Panc1 (cell line): ENCODE measurements at regions not wholly inside any gene's neighbourhood (a gene's known extent, or its start where the extent isn't known, plus 50 kb on each side); places are given as distances from the start of the nearest gene placed in this dataset.

Experiments
- ATAC-seq: fragments of 200-7000 bp; cut with Tn5 transposase; 2 replicates; pipeline ENCODE4 v1.9.1; 2020; ENCODE audit warnings: mild to moderate bottlenecking, moderate library complexity
- BruUV-seq: library from RNA; stranded (reverse); fragments of 400-500 nt; replicated peaks from 2 replicates; lab custom pipeline; 2021; lab: Mats Ljungman, UMichigan
- CTCF ChIA-PET: fragments of 300-600 bp; sonication (Branson Sonifier 250); formaldehyde crosslinking; loops from one replicate; lab custom pipeline; 2022; ENCODE audit warnings: antibody characterized with exemption; lab: Charles Lee
- POLR2A ChIA-PET: fragments of 300-600 bp; sonication (Branson Sonifier 250); formaldehyde crosslinking; loops from one replicate; lab custom pipeline; 2022; ENCODE audit warnings: antibody characterized with exemption; lab: Charles Lee
- DNase-seq: peaks from one replicate; pipeline ENCODE4 v3.0.0-alpha.2; 2010; ENCODE audit warnings: low read depth, low spot score
- H3K27ac ChIP-seq: 2 replicates; pipeline ENCODE4 v1.5.1; 2011; ENCODE audit warnings: mild to moderate bottlenecking, low read length, inconsistent platforms
- H3K27me3 ChIP-seq: fragments of 200-500 bp; sonication (Bioruptor generic); 2 replicates; pipeline ENCODE4 v1.6.0; 2014; ENCODE audit warnings: low read length, inconsistent platforms; ENCODE audit not compliant: control insufficient read depth, insufficient read depth
- H3K36me3 ChIP-seq: fragments of 200-500 bp; sonication (Bioruptor generic); 2 replicates; pipeline ENCODE4 v1.5.1; 2014; ENCODE audit warnings: inconsistent platforms, mild to moderate bottlenecking, low read length, moderate library complexity; ENCODE audit not compliant: control insufficient read depth, insufficient read depth
- H3K4me1 ChIP-seq: 2 replicates; pipeline ENCODE4 v1.5.1; 2011; ENCODE audit warnings: inconsistent platforms, mild to moderate bottlenecking, low read length, moderate library complexity; ENCODE audit not compliant: control insufficient read depth, insufficient read depth
- H3K4me3 ChIP-seq, 2 experiments: 2 replicates each; pipeline ENCODE4 v1.5.1; 2011 to 2012; ENCODE audit warnings: low read depth in 2 of 2, low read length in 2 of 2, mild to moderate bottlenecking in 2 of 2, inconsistent platforms in 1 of 2, moderate library complexity in 1 of 2
- H3K9me3 ChIP-seq: fragments of 200-500 bp; sonication (Bioruptor generic); 2 replicates; pipeline ENCODE4 v1.5.1; 2014; ENCODE audit warnings: low read depth, mild to moderate bottlenecking, inconsistent platforms, low read length, moderate library complexity; ENCODE audit not compliant: control insufficient read depth, insufficient read depth
- POLR2AphosphoS5 ChIP-seq: IDR thresholded peaks from 2 replicates; pipeline ENCODE4 v1.6.1; 2012; ENCODE audit warnings: mild to moderate bottlenecking, low read depth, low read length, moderate library complexity
- SIN3A ChIP-seq: IDR thresholded peaks from 2 replicates; pipeline ENCODE4 v1.6.1; 2012; ENCODE audit warnings: low read depth, mild to moderate bottlenecking, low read length, moderate library complexity, borderline replicate concordance; ENCODE audit not compliant: insufficient read depth
- TCF7L2 ChIP-seq: IDR thresholded peaks from 2 replicates; pipeline ENCODE4 v1.6.1; 2011; ENCODE audit warnings: mild to moderate bottlenecking, low read depth, low read length, inconsistent platforms
- in situ Hi-C: cut with HindIII; loops from 2 replicates; pipeline ENCODE4 v1.10.0; 2016; ENCODE audit warnings: low sequenced_read_pairs, low pct_unique_long_range_greater_than_20kb
- intact Hi-C: fragments of 100-400 bp; cut with micrococcal nuclease; formaldehyde crosslinking; loops from one replicate; pipeline ENCODE4 v1.10.0; 2022; ENCODE audit not compliant: unreplicated experiment
- TF ChIP-seq, protein P1 (sequence below): fragments of 450-650 bp; IDR thresholded peaks from 2 replicates; pipeline ENCODE4 v1.5.1; 2017; ENCODE audit warnings: mild to moderate bottlenecking
- TF ChIP-seq, protein P2 (sequence below), 2 experiments: IDR thresholded peaks; 2 replicates each; pipeline ENCODE4 v1.6.1; 2011 to 2012; ENCODE audit warnings: low read depth in 2 of 2, control low read depth in 1 of 2, low read length in 1 of 2, mild to moderate bottlenecking in 1 of 2, moderate library complexity in 1 of 2; ENCODE audit not compliant: insufficient read depth in 1 of 2

DNA sequence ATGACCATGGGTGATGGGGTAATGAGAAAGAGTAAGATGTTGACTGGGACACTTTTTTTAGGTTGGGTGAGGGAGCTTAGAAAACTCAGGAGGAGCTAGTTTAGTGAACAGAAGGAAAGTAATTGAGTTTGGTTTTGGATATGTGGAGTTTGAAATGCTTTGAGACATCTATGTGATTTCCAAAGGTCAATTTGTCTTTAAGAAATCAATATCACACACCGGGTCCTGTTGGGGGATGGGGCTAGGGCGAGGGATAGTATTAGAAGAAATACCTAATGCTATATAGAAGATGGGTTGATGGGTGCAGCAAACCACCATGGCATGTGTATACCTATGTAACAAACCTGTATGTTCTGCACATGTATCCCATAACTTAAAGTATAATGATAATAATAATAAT lies 118.4 kb downstream of the ASCL1 start:
- BruUV-seq: no TSS peak
- DNase-seq (no peak), ATAC-seq (no peak)
- Histone ChIP-seq H3K27me3 (no peaks in the 10 kb centered on the region), H3K27ac (no peak overlapping the region), H3K9me3 (no peaks in the 10 kb centered on the region), H3K4me1 (no peaks in the 10 kb centered on the region), H3K4me3 (no peak overlapping the region), H3K36me3 (no peaks in the 10 kb centered on the region)
- CTCF ChIA-PET: no interaction called here
- in situ Hi-C loops (no loop called here), intact Hi-C loops (no loop called here)
- POLR2A ChIA-PET: no interaction called here
- no peak for TF ChIP-seq SIN3A
- TF ChIP-seq, protein P1, sequence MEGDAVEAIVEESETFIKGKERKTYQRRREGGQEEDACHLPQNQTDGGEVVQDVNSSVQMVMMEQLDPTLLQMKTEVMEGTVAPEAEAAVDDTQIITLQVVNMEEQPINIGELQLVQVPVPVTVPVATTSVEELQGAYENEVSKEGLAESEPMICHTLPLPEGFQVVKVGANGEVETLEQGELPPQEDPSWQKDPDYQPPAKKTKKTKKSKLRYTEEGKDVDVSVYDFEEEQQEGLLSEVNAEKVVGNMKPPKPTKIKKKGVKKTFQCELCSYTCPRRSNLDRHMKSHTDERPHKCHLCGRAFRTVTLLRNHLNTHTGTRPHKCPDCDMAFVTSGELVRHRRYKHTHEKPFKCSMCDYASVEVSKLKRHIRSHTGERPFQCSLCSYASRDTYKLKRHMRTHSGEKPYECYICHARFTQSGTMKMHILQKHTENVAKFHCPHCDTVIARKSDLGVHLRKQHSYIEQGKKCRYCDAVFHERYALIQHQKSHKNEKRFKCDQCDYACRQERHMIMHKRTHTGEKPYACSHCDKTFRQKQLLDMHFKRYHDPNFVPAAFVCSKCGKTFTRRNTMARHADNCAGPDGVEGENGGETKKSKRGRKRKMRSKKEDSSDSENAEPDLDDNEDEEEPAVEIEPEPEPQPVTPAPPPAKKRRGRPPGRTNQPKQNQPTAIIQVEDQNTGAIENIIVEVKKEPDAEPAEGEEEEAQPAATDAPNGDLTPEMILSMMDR: no peak
- TF ChIP-seq, protein P2, sequence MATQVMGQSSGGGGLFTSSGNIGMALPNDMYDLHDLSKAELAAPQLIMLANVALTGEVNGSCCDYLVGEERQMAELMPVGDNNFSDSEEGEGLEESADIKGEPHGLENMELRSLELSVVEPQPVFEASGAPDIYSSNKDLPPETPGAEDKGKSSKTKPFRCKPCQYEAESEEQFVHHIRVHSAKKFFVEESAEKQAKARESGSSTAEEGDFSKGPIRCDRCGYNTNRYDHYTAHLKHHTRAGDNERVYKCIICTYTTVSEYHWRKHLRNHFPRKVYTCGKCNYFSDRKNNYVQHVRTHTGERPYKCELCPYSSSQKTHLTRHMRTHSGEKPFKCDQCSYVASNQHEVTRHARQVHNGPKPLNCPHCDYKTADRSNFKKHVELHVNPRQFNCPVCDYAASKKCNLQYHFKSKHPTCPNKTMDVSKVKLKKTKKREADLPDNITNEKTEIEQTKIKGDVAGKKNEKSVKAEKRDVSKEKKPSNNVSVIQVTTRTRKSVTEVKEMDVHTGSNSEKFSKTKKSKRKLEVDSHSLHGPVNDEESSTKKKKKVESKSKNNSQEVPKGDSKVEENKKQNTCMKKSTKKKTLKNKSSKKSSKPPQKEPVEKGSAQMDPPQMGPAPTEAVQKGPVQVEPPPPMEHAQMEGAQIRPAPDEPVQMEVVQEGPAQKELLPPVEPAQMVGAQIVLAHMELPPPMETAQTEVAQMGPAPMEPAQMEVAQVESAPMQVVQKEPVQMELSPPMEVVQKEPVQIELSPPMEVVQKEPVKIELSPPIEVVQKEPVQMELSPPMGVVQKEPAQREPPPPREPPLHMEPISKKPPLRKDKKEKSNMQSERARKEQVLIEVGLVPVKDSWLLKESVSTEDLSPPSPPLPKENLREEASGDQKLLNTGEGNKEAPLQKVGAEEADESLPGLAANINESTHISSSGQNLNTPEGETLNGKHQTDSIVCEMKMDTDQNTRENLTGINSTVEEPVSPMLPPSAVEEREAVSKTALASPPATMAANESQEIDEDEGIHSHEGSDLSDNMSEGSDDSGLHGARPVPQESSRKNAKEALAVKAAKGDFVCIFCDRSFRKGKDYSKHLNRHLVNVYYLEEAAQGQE (IDR thresholded peaks at IDR 0.05; ENCODE audit: insufficient read depth in 1 of 2, low read depth in 2 of 2, low read length in 1 of 2): no peak
- TF ChIP-seq POLR2AphosphoS5: no peak

DNA sequence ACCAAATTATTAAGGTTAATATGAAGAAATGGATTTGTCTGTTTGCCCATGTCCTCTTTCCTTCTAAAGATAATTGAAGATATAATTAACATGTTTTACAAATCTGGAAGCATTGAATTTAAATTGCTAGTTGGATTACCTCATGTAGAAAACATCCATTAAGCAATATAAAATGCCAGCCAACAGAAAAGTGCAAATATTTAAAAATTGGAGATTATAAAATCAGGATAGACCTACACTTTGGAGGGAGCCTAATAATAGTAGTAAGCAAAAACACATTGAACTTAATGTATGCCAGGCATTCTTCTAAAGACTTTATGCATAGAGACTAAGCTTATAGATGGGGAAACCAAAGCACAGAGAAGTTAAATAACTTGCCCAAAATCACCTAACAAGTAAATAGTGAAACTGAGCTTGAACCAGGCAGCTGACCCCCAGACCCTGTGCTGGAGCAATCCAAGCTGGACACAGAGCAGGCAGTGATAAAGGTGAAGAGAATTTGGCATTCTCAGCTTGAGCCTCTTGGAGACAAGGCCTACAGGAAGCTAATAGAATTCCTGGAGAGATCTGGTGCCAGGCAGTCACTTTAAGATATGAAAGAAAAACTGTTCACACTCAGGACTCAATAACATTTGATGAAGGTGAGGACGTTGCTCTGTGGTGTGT lies 119.8 kb downstream of the ASCL1 start:
- intact Hi-C loops: no loop called here
- ChIA-PET CTCF (no interaction called here), POLR2A (no interaction called here)
- H3K9me3 ChIP-seq: 0 out of 2 replicates have a peak, but pooled peaks cover 3% of the 10 kb centered on the region
- H3K4me3 ChIP-seq: no peak overlapping the region
- H3K27me3 ChIP-seq: no peaks in the 10 kb centered on the region
- in situ Hi-C loops: no loop called here
- DNase-seq (no peak), ATAC-seq (no peak)
- no peak overlapping the region for H3K27ac ChIP-seq
- TF ChIP-seq, protein P2 (IDR thresholded peaks at IDR 0.05; ENCODE audit: insufficient read depth in 1 of 2, low read depth in 2 of 2, low read length in 1 of 2): no peak
- TF ChIP-seq, protein P1: no peak
- no peak for TF ChIP-seq POLR2AphosphoS5
- TF ChIP-seq SIN3A: no peak
- no peak for TF ChIP-seq TCF7L2
- BruUV-seq: no TSS peak
- H3K36me3 ChIP-seq: no peaks in the 10 kb centered on the region
- no peaks in the 10 kb centered on the region for H3K4me1 ChIP-seq
